Stomach (tissue), 8 donors: ENCODE measurements at regions not wholly inside any gene's neighbourhood (a gene's known extent, or its start where the extent isn't known, plus 50 kb on each side); places are given as distances from the start of the nearest gene placed in this dataset.

Experiments used
- DNase-seq, 2 donors: peaks; one replicate each; pipeline versions ENCODE4 v3.0.0 to v3.0.0-alpha.2; 2013 to 2019
- H3K27ac ChIP-seq, 5 donors: fragments of 200-600 bp in 4 of 5; sonication (generic) in 4 of 5; one replicate each; pipeline ENCODE4 v1.5.1; 2013 to 2019; ENCODE audit warnings: mild to moderate bottlenecking in 1 of 5, moderate library complexity in 1 of 5
- H3K27me3 ChIP-seq, 3 donors: fragments of 200-600 bp; sonication (generic); one replicate each; pipeline ENCODE4 v1.5.1; 2017 to 2019; ENCODE audit warnings: mixed run types in 1 of 3
- H3K36me3 ChIP-seq, 4 donors: fragments of 200-600 bp; sonication (generic); 1 replicate in 3 of 4; 2 replicates in 1 of 4; pipeline ENCODE4 v1.5.1; 2016 to 2019
- H3K4me1 ChIP-seq, 4 donors: fragments of 200-600 bp; sonication (generic); one replicate each; pipeline ENCODE4 v1.5.1; 2016 to 2019
- H3K4me3 ChIP-seq, 4 donors: fragments of 200-600 bp; sonication (generic) in 3 of 4; one replicate each; pipeline ENCODE4 v1.5.1; 2016 to 2019; ENCODE audit warnings: mild to moderate bottlenecking in 1 of 4
- H3K9me3 ChIP-seq, 4 donors: fragments of 200-600 bp; sonication (generic); one replicate each; pipeline ENCODE4 v1.5.1; 2016 to 2019
- EP300 ChIP-seq: sonication (generic); formaldehyde crosslinking; IDR thresholded peaks from one replicate; pipeline ENCODE4 v1.6.1; 2017; ENCODE audit warnings: antibody characterized with exemption
- POLR2A ChIP-seq, 4 donors: fragments of 450-650 bp; IDR thresholded peaks; one replicate each; pipeline ENCODE4 v1.6.1; 2016; ENCODE audit warnings: antibody characterized with exemption in 4 of 4, control low read depth in 2 of 4, mild to moderate bottlenecking in 1 of 4, moderate library complexity in 1 of 4
- POLR2AphosphoS5 ChIP-seq, 3 donors: sonication (generic); formaldehyde crosslinking; IDR thresholded peaks; one replicate each; pipeline ENCODE4 v1.6.1; 2016; ENCODE audit warnings: antibody characterized with exemption in 3 of 3
- WGBS, 5 donors: extraction: QIAGEN DNeasy Blood & Tissue Kit in 3 of 5; methylation state at CpG; one replicate each; pipeline versions ENCODE4 v1.1.5 to v1.1.7; 2013 to 2018; 5-methylcytosine and 5-hydroxymethylcytosine counted together
- intact Hi-C: fragments of 100-400 bp; cut with DNase I; formaldehyde crosslinking; loops from one replicate; pipeline ENCODE4 v1.15.1; 2023; ENCODE audit warnings: low total_unique reads
- TF ChIP-seq, protein P1 (sequence below), 7 experiments: fragments of 450-650 bp in 4 of 7; fragments of 200-600 bp in 3 of 7; sonication (generic) in 3 of 7; IDR thresholded peaks; one replicate each; pipeline ENCODE4 v1.5.1; 2016 to 2019; ENCODE audit warnings: antibody characterized with exemption in 7 of 7, control low read depth in 2 of 7, mild to moderate bottlenecking in 1 of 7
- donor health status: healthy with polysubstance abuse.
- donor health status: Bipolar disorder and iron deficiency.
- donor health status: healthy.

DNA sequence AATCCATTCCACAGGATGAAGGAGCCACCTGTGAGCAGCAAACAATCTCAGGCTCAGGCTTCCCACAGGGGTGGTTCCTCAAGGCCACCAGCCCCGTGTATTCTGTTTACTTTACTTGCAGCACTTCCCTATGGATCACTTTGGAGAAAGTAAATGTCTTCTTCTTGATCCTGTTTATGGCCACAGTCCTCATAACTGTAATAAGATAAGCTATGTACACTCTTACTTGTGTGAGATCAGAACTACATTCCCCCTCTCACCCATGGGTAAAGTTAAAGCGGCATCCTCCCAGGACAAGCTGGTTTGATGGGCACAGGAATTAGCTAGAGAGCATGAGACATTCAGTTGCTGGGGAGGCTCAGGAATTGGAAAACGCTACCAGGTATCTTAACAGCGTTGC lies 86.1 kb downstream of the TMEM215 start:
- Histone ChIP-seq H3K9me3 (no peaks in the 10 kb centered on the region), H3K36me3 (no peaks in the 10 kb centered on the region), H3K4me1 (no peaks in the 10 kb centered on the region), H3K4me3 (no peak overlapping the region), H3K27ac (no peak overlapping the region), H3K27me3 (no peaks in the 10 kb centered on the region)
- TF ChIP-seq EP300: no peak
- TF ChIP-seq POLR2AphosphoS5 (IDR thresholded peaks at IDR 0.05): no peak
- TF ChIP-seq, protein P1, sequence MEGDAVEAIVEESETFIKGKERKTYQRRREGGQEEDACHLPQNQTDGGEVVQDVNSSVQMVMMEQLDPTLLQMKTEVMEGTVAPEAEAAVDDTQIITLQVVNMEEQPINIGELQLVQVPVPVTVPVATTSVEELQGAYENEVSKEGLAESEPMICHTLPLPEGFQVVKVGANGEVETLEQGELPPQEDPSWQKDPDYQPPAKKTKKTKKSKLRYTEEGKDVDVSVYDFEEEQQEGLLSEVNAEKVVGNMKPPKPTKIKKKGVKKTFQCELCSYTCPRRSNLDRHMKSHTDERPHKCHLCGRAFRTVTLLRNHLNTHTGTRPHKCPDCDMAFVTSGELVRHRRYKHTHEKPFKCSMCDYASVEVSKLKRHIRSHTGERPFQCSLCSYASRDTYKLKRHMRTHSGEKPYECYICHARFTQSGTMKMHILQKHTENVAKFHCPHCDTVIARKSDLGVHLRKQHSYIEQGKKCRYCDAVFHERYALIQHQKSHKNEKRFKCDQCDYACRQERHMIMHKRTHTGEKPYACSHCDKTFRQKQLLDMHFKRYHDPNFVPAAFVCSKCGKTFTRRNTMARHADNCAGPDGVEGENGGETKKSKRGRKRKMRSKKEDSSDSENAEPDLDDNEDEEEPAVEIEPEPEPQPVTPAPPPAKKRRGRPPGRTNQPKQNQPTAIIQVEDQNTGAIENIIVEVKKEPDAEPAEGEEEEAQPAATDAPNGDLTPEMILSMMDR (IDR thresholded peaks at IDR 0.05): no peak
- intact Hi-C loops: no loop called here
- 65 to 73% (median 71%) methylated on average over 4 of the region's 4 CpGs for WGBS, 5 donors
- DNase-seq: no peak

DNA sequence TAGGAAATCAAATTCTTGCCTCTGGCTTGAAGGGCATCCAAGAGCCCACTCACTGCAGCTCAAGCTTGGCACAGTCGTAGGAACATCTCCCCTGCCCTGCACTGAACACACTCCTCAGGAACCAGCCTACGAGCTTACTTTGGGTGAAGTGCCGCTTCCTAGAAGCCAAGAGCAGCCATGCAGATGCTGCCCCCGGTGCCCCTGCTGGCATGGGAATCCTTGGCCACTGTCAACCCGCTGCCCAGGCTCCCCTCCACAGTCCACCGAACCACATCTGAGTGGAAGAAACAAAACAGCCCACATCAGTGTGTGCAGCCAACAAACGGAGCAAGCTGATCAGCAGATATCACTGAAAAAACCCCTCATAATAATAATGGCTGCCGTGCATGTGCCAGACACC lies 89.8 kb downstream of the TMEM215 start:
- Histone ChIP-seq H3K27ac (no peak overlapping the region), H3K36me3 (no peaks in the 10 kb centered on the region), H3K9me3 (no peaks in the 10 kb centered on the region), H3K27me3 (no peaks in the 10 kb centered on the region), H3K4me3 (no peak overlapping the region), H3K4me1 (no peaks in the 10 kb centered on the region)
- WGBS, 5 donors: 80 to 84% (median 84%) methylated on average over 7 to 8 of the region's 8 CpGs
- intact Hi-C loops: no loop called here
- TF ChIP-seq, protein P1 (IDR thresholded peaks at IDR 0.05): no peak
- TF ChIP-seq EP300 (no peak), POLR2A (IDR thresholded peaks at IDR 0.05) (no peak), POLR2AphosphoS5 (IDR thresholded peaks at IDR 0.05) (no peak)
- no peak for DNase-seq

DNA sequence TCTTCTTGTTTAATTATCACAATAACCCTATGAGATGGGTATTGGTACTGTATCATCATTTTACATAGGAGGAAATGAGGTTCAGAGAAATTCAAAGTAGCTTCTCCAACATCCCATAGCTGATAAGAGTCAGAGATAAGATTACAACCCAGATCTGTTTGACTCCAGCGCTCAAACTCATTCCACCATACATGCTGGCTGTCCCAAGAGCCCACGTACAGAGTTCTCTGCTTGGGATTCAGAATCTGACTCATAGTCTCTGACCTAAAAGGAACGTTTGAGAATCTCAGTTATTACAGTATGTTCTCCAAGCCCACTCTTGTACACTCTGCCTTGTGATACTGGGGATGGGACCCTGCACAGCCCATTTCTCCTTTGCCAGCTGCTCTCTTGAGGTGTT lies 90.2 kb downstream of the TMEM215 start:
- DNase-seq: no peak
- Histone ChIP-seq H3K4me1 (no peaks in the 10 kb centered on the region), H3K9me3 (no peaks in the 10 kb centered on the region), H3K4me3 (no peak overlapping the region), H3K27ac (no peak overlapping the region), H3K27me3 (no peaks in the 10 kb centered on the region), H3K36me3 (no peaks in the 10 kb centered on the region)
- TF ChIP-seq, protein P1 (IDR thresholded peaks at IDR 0.05): no peak
- no peak for TF ChIP-seq EP300
- intact Hi-C loops: no loop called here
- 49 to 62% (median 53%) methylated on average over 3 of the region's 3 CpGs for WGBS, 5 donors

DNA sequence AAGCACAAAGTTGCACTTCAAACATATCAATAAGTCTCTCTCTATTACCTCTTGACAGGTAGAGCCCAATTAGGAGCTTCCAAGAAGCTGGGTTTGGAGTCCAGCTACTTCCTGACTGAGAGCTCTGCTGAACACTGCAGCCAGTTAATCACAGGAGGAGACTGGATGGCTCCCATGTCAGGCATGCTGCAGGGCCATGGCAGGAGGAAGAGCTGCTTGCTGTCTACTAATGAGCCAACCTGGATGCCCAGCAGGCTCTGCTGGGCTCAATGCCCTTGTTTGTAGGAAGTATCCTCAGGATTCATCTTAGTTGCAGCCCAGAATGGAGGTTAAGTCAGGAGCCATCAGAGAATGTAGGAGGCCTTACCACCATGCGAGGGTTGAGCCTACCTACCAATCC lies 91.9 kb downstream of the TMEM215 start:
- DNase-seq: no peak
- Histone ChIP-seq H3K27me3 (no peaks in the 10 kb centered on the region), H3K27ac (no peak overlapping the region), H3K36me3 (no peaks in the 10 kb centered on the region), H3K9me3 (no peaks in the 10 kb centered on the region), H3K4me1 (no peaks in the 10 kb centered on the region), H3K4me3 (no peak overlapping the region)
- WGBS, 5 donors: 80 to 100% (median 90%) methylated on average over 1 of the region's 1 CpG
- intact Hi-C loops: no loop called here
- TF ChIP-seq EP300: no peak
- no peak for TF ChIP-seq POLR2AphosphoS5 (IDR thresholded peaks at IDR 0.05)
- no peak for TF ChIP-seq POLR2A (IDR thresholded peaks at IDR 0.05)
- TF ChIP-seq, protein P1 (IDR thresholded peaks at IDR 0.05): no peak

DNA sequence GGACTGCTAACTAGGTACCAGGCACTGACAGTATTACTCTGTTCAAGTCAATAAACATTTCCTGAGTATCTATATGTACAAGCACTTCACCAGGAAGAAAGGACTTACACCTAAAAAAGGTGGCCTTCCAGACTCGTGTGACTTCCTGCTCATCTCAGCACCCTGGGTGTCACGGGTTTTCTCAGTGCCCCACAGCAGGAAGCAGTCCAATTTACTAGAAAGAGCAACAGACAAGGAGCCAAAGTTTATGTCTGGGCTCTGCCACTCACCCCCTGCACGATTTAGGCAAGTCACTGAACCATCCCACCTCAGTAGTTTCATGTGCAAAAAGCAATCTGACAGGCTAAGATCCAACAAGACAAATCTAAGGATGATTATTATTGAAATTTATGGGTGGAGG lies 92.4 kb downstream of the TMEM215 start:
- no peaks in the 10 kb centered on the region for H3K27me3 ChIP-seq
- no peak overlapping the region for H3K27ac ChIP-seq
- DNase-seq: no peak
- H3K4me1 ChIP-seq: no peaks in the 10 kb centered on the region
- intact Hi-C loops: no loop called here
- no peaks in the 10 kb centered on the region for H3K36me3 ChIP-seq
- no peaks in the 10 kb centered on the region for H3K9me3 ChIP-seq
- H3K4me3 ChIP-seq: no peak overlapping the region
- TF ChIP-seq, protein P1 (IDR thresholded peaks at IDR 0.05): no peak
- TF ChIP-seq POLR2AphosphoS5 (IDR thresholded peaks at IDR 0.05): no peak
- TF ChIP-seq EP300: no peak
- TF ChIP-seq POLR2A (IDR thresholded peaks at IDR 0.05): no peak
- 44 to 62% (median 52%) methylated on average over 3 of the region's 3 CpGs for WGBS, 5 donors
